NCI-H1092 (cell line): ENCODE measurements at regions not wholly inside any gene's neighbourhood (a gene's known extent, or its start where the extent isn't known, plus 50 kb on each side); places are given as distances from the start of the nearest gene placed in this dataset.
"Not testable (repeated sequence)": the region's sequence is repeated elsewhere in the genome, so short reads cannot be mapped to it uniquely, and the experiment has no call there.

Experiments
- DNase-seq: peaks from one replicate; lab custom pipeline; 2025; lab: John Stamatoyannopoulos, UW

- not testable (repeated sequence) for DNase-seq
Measured at GRCh38 chr14:106004937-106005795, 478.8 kb downstream of the TMEM121 start.

GRCh38 chr14:106006043-106006442 lies 479.7 kb downstream of the TMEM121 start:
- DNase-seq, result not testable (repeated sequence)

- not testable (repeated sequence) for DNase-seq
Measured at GRCh38 chr14:106006716-106007115, 480.3 kb downstream of the TMEM121 start.

GRCh38 chr14:106010783-106011182 lies 484.4 kb downstream of the TMEM121 start:
- no peak for DNase-seq

GRCh38 chr14:106011631-106012360 lies 485.4 kb downstream of the TMEM121 start:
- DNase-seq, result peak; percentile 40

GRCh38 chr14:106012361-106012725 lies 486.0 kb downstream of the TMEM121 start:
- not testable (repeated sequence) for DNase-seq

GRCh38 chr14:106013879-106014376 lies 487.5 kb downstream of the TMEM121 start:
- no peak for DNase-seq

GRCh38 chr14:106017952-106018351 lies 491.6 kb downstream of the TMEM121 start:
- not testable (repeated sequence) for DNase-seq

GRCh38 chr14:106021832-106022231 lies 495.4 kb downstream of the TMEM121 start:
- DNase-seq, result no peak

- not testable (repeated sequence) for DNase-seq
Measured at GRCh38 chr14:106022648-106023047, 496.3 kb downstream of the TMEM121 start.

GRCh38 chr14:106023411-106023810 lies 497.0 kb downstream of the TMEM121 start:
- no peak for DNase-seq

GRCh38 chr14:106024983-106025604 lies 498.7 kb downstream of the TMEM121 start:
- DNase-seq, result no peak

GRCh38 chr14:106026026-106026425 lies 499.6 kb downstream of the TMEM121 start:
- no peak for DNase-seq

- DNase-seq, result not testable (repeated sequence)
Measured at GRCh38 chr14:106027759-106028158, 501.4 kb downstream of the TMEM121 start.

- no peak for DNase-seq
Measured at GRCh38 chr14:106029959-106030358, 503.6 kb downstream of the TMEM121 start.

- no peak for DNase-seq
Measured at GRCh38 chr14:106037380-106037779, 511.0 kb downstream of the TMEM121 start.

- DNase-seq, result no peak
Measured at GRCh38 chr14:106038263-106038662, 511.9 kb downstream of the TMEM121 start.

- no peak for DNase-seq
Measured at GRCh38 chr14:106039400-106039799, 513.0 kb downstream of the TMEM121 start.

GRCh38 chr14:106044515-106044914 lies 518.1 kb downstream of the TMEM121 start:
- no peak for DNase-seq

GRCh38 chr14:106044949-106045596 lies 518.7 kb downstream of the TMEM121 start:
- no peak for DNase-seq

GRCh38 chr14:106051796-106052195 lies 525.4 kb downstream of the TMEM121 start:
- no peak for DNase-seq

- DNase-seq, result no peak
Measured at GRCh38 chr14:106055289-106055688, 528.9 kb downstream of the TMEM121 start.
